ENCODE measurements at regions not wholly inside any gene's neighbourhood (a gene's known extent, or its start where the extent isn't known, plus 50 kb on each side); places are given as distances from the start of the nearest gene placed in this dataset.

- no peak overlapping the region for H3K27ac Mint-ChIP-seq
- H3K4me2 ChIP-seq (replicated peaks; ENCODE audit: extremely low read depth, low read length, poor library complexity, severe bottlenecking): no peak overlapping the region
- H3K27me3 Mint-ChIP-seq (ENCODE audit: low read depth in 3 of 3): no peaks in the 10 kb centered on the region
- H3K9ac ChIP-seq (ENCODE audit: insufficient read depth, low read length, poor library complexity, severe bottlenecking): no peak overlapping the region
- H3K4me1 Mint-ChIP-seq: no peaks in the 10 kb centered on the region
- no CpG with 5 or more reads among the region's 1 CpG for WGBS (ENCODE audit: insufficient coverage)
- no peaks in the 10 kb centered on the region for H3K27me3 ChIP-seq (ENCODE audit: control insufficient read depth in 2 of 2, insufficient read depth in 2 of 2, low read length in 2 of 2)
- H3K27ac ChIP-seq (ENCODE audit: low read depth in 1 of 2, low read length in 2 of 2): no peak overlapping the region
- H3K9me3 ChIP-seq (replicated peaks in 1 of 2; ENCODE audit: control insufficient read depth in 1 of 2, insufficient read depth in 1 of 2, low read length in 2 of 2): no peaks in the 10 kb centered on the region
- no peak for TF ChIP-seq CTCF (IDR thresholded peaks at IDR 0.05)
- H3K4me3 ChIP-seq (replicated peaks in 1 of 3; ENCODE audit: low read depth in 2 of 3, low read length in 3 of 3): no peak overlapping the region
- H3K4me1 ChIP-seq (ENCODE audit: control insufficient read depth in 1 of 2, insufficient read depth in 2 of 2, low read length in 2 of 2): no peaks in the 10 kb centered on the region
- no peak overlapping the region for H2AFZ ChIP-seq (ENCODE audit: insufficient read depth, low read depth, low read length, poor library complexity, severe bottlenecking)
- no peak for DNase-seq
- no peaks in the 10 kb centered on the region for H3K79me2 ChIP-seq (ENCODE audit: insufficient read depth, low read length)
- intact Hi-C loops (cut with micrococcal nuclease): no loop called here
- no peaks in the 10 kb centered on the region for H3K36me3 ChIP-seq (replicated peaks in 1 of 2; ENCODE audit: control insufficient read depth in 1 of 2, insufficient read depth in 2 of 2, low read length in 2 of 2)
- no peaks in the 10 kb centered on the region for H3K36me3 Mint-ChIP-seq
- H4K20me1 ChIP-seq (ENCODE audit: insufficient read depth, low read length): no peaks in the 10 kb centered on the region
- H3K4me3 Mint-ChIP-seq: no peak overlapping the region
- H3K9me3 Mint-ChIP-seq: peaks cover 0 to 5% (median 0%) of the 10 kb centered on the region in 7 donors
These were observed 501.4 kb downstream of the PYDC2 start for GRCh38 chr3:191962324-191962723.

- no peaks in the 10 kb centered on the region for H3K36me3 Mint-ChIP-seq
- intact Hi-C loops (cut with micrococcal nuclease): no loop called here
- H3K79me2 ChIP-seq (ENCODE audit: insufficient read depth, low read length): no peaks in the 10 kb centered on the region
- no peak for TF ChIP-seq CTCF (IDR thresholded peaks at IDR 0.05)
- no peaks in the 10 kb centered on the region for H4K20me1 ChIP-seq (ENCODE audit: insufficient read depth, low read length)
- H3K4me3 ChIP-seq (replicated peaks in 1 of 3; ENCODE audit: low read depth in 2 of 3, low read length in 3 of 3): no peak overlapping the region
- no peak overlapping the region for H2AFZ ChIP-seq (ENCODE audit: insufficient read depth, low read depth, low read length, poor library complexity, severe bottlenecking)
- H3K4me1 Mint-ChIP-seq: no peaks in the 10 kb centered on the region
- no peak overlapping the region for H3K9ac ChIP-seq (ENCODE audit: insufficient read depth, low read length, poor library complexity, severe bottlenecking)
- H3K4me3 Mint-ChIP-seq: no peak overlapping the region
- no peaks in the 10 kb centered on the region for H3K27me3 ChIP-seq (ENCODE audit: control insufficient read depth in 2 of 2, insufficient read depth in 2 of 2, low read length in 2 of 2)
- H3K36me3 ChIP-seq (replicated peaks in 1 of 2; ENCODE audit: control insufficient read depth in 1 of 2, insufficient read depth in 2 of 2, low read length in 2 of 2): no peaks in the 10 kb centered on the region
- H3K27ac Mint-ChIP-seq: no peak overlapping the region
- no peaks in the 10 kb centered on the region for H3K9me3 ChIP-seq (replicated peaks in 1 of 2; ENCODE audit: control insufficient read depth in 1 of 2, insufficient read depth in 1 of 2, low read length in 2 of 2)
- DNase-seq: no peak
- no CpG with 5 or more reads among the region's 3 CpGs for WGBS (ENCODE audit: insufficient coverage)
- no peaks in the 10 kb centered on the region for H3K27me3 Mint-ChIP-seq (ENCODE audit: low read depth in 3 of 3)
- no peaks in the 10 kb centered on the region for H3K4me1 ChIP-seq (ENCODE audit: control insufficient read depth in 1 of 2, insufficient read depth in 2 of 2, low read length in 2 of 2)
- H3K4me2 ChIP-seq (replicated peaks; ENCODE audit: extremely low read depth, low read length, poor library complexity, severe bottlenecking): no peak overlapping the region
- H3K27ac ChIP-seq (ENCODE audit: low read depth in 1 of 2, low read length in 2 of 2): no peak overlapping the region
- peaks cover 0 to 5% (median 0%) of the 10 kb centered on the region in 7 donors for H3K9me3 Mint-ChIP-seq
These were observed 502.2 kb downstream of the PYDC2 start for GRCh38 chr3:191963182-191963581.

Measured in CD14-positive monocyte (primary cell).